ENCODE measurements at regions not wholly inside any gene's neighbourhood (a gene's known extent, or its start where the extent isn't known, plus 50 kb on each side); places are given as distances from the start of the nearest gene placed in this dataset.
"Not testable (repeated sequence)": the region's sequence is repeated elsewhere in the genome, so short reads cannot be mapped to it uniquely, and the experiment has no call there.

- TF ChIP-seq, protein P1, sequence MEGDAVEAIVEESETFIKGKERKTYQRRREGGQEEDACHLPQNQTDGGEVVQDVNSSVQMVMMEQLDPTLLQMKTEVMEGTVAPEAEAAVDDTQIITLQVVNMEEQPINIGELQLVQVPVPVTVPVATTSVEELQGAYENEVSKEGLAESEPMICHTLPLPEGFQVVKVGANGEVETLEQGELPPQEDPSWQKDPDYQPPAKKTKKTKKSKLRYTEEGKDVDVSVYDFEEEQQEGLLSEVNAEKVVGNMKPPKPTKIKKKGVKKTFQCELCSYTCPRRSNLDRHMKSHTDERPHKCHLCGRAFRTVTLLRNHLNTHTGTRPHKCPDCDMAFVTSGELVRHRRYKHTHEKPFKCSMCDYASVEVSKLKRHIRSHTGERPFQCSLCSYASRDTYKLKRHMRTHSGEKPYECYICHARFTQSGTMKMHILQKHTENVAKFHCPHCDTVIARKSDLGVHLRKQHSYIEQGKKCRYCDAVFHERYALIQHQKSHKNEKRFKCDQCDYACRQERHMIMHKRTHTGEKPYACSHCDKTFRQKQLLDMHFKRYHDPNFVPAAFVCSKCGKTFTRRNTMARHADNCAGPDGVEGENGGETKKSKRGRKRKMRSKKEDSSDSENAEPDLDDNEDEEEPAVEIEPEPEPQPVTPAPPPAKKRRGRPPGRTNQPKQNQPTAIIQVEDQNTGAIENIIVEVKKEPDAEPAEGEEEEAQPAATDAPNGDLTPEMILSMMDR (IDR thresholded peaks at IDR 0.05; ENCODE audit: extremely low read depth, missing control alignments): no peak
- DNase-seq (ENCODE audit: low spot score): no peak
Observed at GRCh38 chr19:30955112-30956104, 393.8 kb downstream of the TSHZ3 start.

- DNase-seq (ENCODE audit: low spot score): not testable (repeated sequence)
Observed at GRCh38 chr19:30944276-30944932, 404.8 kb downstream of the TSHZ3 start.

GRCh38 chr19:30943101-30943843 is 406.0 kb downstream of the TSHZ3 start:
- no peak for DNase-seq (ENCODE audit: low spot score)
- TF ChIP-seq, protein P1 (IDR thresholded peaks at IDR 0.05; ENCODE audit: extremely low read depth, missing control alignments): no peak

GRCh38 chr19:30942636-30943035 is 406.6 kb downstream of the TSHZ3 start:
- TF ChIP-seq, protein P1 (IDR thresholded peaks at IDR 0.05; ENCODE audit: extremely low read depth, missing control alignments): no peak
- DNase-seq (ENCODE audit: low spot score): no peak

DNA sequence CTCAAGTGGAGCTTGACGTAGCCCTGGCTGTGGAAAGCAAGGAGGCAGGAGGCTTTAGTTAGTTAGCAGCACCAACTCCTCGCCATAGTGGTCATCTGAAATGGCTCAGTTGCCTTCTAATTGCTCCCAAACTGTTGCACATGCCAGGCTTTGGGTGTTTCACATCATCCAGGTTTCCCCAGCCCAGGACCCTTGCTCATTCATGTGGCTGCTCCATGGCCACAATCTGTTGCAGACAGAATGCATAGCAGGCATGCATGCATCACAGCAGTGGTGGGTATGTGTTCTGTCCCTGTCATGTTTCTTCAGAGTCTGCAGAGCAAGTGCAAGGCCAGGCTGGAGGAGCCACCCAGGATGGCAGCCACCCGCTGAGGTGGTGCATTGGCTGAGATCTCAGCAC is 407.6 kb downstream of the TSHZ3 start:
- TF ChIP-seq, protein P1 (IDR thresholded peaks at IDR 0.05; ENCODE audit: extremely low read depth, missing control alignments): no peak
- no peak for DNase-seq (ENCODE audit: low spot score)

DNA sequence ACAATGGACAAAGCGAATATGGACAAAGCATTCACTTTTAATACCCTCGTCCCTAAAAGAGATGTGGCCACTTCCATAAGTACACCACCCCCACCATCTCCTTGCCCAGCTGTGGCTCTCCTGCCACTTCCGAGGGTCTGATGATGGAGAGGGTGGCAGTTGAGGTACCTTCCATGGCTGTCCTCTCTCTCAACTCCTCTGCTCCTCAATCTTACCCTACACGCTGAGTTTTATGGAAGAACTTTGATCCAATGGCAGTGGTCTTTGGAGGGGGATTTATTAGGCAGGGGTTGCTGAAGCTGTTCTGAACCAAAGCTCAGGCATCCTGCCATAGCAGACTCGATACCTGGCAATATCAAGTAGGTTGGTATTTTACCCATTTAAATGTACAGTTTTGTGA is 413.0 kb downstream of the TSHZ3 start:
- TF ChIP-seq, protein P1 (IDR thresholded peaks at IDR 0.05; ENCODE audit: extremely low read depth, missing control alignments): no peak
- DNase-seq (ENCODE audit: low spot score): no peak

DNA sequence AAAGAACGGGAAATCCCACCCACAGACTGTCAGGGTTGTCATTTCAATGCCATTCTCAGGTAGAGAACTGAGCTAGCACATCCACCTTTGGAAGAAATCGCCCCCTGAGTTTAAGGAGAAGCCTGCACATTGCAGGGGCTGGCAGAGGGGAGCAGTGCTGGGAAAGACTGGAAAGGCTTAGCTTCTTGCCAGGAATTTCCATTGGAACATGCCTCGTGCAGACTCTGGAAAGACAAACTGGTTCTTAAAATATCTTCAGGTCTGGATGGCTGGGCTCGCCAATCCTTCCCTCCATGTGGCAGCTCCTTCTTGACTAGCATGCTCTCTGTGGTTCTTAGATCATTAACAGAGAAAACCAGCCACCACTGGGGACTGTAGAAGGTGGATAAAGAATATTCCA is 414.1 kb downstream of the TSHZ3 start:
- TF ChIP-seq, protein P1 (IDR thresholded peaks at IDR 0.05; ENCODE audit: extremely low read depth, missing control alignments): no peak
- no peak for DNase-seq (ENCODE audit: low spot score)

- DNase-seq (ENCODE audit: low spot score): not testable (repeated sequence)
Observed at GRCh38 chr19:30933454-30933853, 415.8 kb downstream of the TSHZ3 start.
